ENCODE measurements at regions not wholly inside any gene's neighbourhood (a gene's known extent, or its start where the extent isn't known, plus 50 kb on each side); places are given as distances from the start of the nearest gene placed in this dataset.
"Not testable (repeated sequence)": the region's sequence is repeated elsewhere in the genome, so short reads cannot be mapped to it uniquely, and the experiment has no call there.

- H3K4me3 Mint-ChIP-seq: no peak overlapping the region
- H3K36me3 Mint-ChIP-seq (ENCODE audit: insufficient read depth): peaks cover 10% of the 10 kb centered on the region
- DNase-seq (no peak), ATAC-seq (no peak)
- H3K4me1 Mint-ChIP-seq (ENCODE audit: low read depth): peaks cover 35% of the 10 kb centered on the region
- H3K9me3 Mint-ChIP-seq: peaks cover 11% of the 10 kb centered on the region
- no peaks in the 10 kb centered on the region for H3K27me3 Mint-ChIP-seq (ENCODE audit: low read depth)
Measured at GRCh38 chr10:29710128-29710527, 75.4 kb upstream of the SVIL start.

- peaks cover 11% of the 10 kb centered on the region for H3K9me3 Mint-ChIP-seq
- H3K4me3 Mint-ChIP-seq: no peak overlapping the region
- peaks cover 34% of the 10 kb centered on the region for H3K4me1 Mint-ChIP-seq (ENCODE audit: low read depth)
- DNase-seq (no peak), ATAC-seq (no peak)
- no peaks in the 10 kb centered on the region for H3K27me3 Mint-ChIP-seq (ENCODE audit: low read depth)
- H3K36me3 Mint-ChIP-seq (ENCODE audit: insufficient read depth): peaks cover 10% of the 10 kb centered on the region
Measured at GRCh38 chr10:29709484-29710002, 74.8 kb upstream of the SVIL start.

GRCh38 chr10:29703271-29703670 is 68.5 kb upstream of the SVIL start:
- Mint-ChIP-seq H3K4me1 (ENCODE audit: low read depth) (peaks cover 47% of the 10 kb centered on the region), H3K27me3 (ENCODE audit: low read depth) (no peaks in the 10 kb centered on the region), H3K36me3 (ENCODE audit: insufficient read depth) (peaks cover 5% of the 10 kb centered on the region), H3K4me3 (no peak overlapping the region), H3K9me3 (peaks cover 11% of the 10 kb centered on the region)
- ATAC-seq: no peak
- DNase-seq: no peak

DNA sequence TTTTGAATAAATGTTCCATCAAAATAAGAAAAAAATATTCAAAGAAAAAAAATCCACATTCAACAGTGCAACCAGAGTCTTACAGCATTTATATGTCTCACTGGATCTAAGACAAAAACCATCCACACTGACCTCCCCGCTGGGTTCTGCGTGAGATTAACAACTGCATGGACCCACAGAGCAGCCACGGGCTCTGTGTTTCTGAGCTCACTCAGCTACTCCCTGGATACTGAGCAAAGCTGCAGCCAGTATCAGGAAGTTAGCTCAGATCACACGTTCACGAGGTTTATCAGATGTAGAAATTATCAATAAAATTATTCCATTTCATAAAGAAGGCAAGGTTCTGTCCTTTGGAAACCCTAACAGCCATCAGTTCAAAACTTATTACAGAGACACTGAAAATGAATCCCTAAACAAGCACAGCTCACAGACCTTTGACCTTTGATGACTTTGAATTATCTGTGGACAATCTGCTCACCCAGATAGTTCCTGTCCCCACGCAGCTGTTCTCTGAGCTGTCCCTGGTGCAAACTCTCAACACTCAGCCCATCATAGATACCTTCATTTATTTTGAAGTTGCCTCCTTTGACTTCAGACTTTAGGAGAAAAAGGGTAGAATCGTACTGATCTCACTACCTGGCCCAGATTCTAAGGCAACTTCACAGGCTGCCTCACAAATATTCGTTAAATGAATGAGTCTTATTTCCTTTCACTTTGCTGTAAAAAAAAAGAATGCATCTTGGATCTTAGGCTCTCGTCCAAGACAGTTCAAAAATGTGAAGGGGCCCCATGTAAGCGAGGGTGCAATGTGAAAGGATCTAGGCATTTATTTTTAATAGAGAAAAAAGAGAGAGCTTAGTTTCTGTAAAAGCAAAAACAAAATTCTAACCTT is 67.7 kb upstream of the SVIL start:
- H3K4me1 Mint-ChIP-seq (ENCODE audit: low read depth): peaks cover 47% of the 10 kb centered on the region

GRCh38 chr10:29701306-29701705 is 66.5 kb upstream of the SVIL start:
- DNase-seq (no peak), ATAC-seq (no peak)
- Mint-ChIP-seq H3K4me3 (no peak overlapping the region), H3K4me1 (ENCODE audit: low read depth) (peaks cover 38% of the 10 kb centered on the region), H3K27me3 (ENCODE audit: low read depth) (no peaks in the 10 kb centered on the region), H3K36me3 (ENCODE audit: insufficient read depth) (no peaks in the 10 kb centered on the region), H3K9me3 (peaks cover 5% of the 10 kb centered on the region)

More for the DNA sequence above, 67.7 kb upstream of the SVIL start:
- peak; percentile 48 to 51 for ATAC-seq
- H3K4me3 Mint-ChIP-seq: peak overlapping the region; percentile 69
- H3K27me3 Mint-ChIP-seq (ENCODE audit: low read depth): no peaks in the 10 kb centered on the region
- H3K36me3 Mint-ChIP-seq (ENCODE audit: insufficient read depth): peaks cover 5% of the 10 kb centered on the region
- H3K9me3 Mint-ChIP-seq: peaks cover 11% of the 10 kb centered on the region
- no peak for DNase-seq

- Mint-ChIP-seq H3K36me3 (ENCODE audit: insufficient read depth) (no peaks in the 10 kb centered on the region), H3K4me1 (ENCODE audit: low read depth) (peaks cover 34% of the 10 kb centered on the region), H3K27me3 (ENCODE audit: low read depth) (no peaks in the 10 kb centered on the region), H3K9me3 (no peaks in the 10 kb centered on the region), H3K4me3 (no peak overlapping the region)
- ATAC-seq (no peak), DNase-seq (no peak)
Measured at GRCh38 chr10:29699621-29700020, 64.8 kb upstream of the SVIL start.

DNA sequence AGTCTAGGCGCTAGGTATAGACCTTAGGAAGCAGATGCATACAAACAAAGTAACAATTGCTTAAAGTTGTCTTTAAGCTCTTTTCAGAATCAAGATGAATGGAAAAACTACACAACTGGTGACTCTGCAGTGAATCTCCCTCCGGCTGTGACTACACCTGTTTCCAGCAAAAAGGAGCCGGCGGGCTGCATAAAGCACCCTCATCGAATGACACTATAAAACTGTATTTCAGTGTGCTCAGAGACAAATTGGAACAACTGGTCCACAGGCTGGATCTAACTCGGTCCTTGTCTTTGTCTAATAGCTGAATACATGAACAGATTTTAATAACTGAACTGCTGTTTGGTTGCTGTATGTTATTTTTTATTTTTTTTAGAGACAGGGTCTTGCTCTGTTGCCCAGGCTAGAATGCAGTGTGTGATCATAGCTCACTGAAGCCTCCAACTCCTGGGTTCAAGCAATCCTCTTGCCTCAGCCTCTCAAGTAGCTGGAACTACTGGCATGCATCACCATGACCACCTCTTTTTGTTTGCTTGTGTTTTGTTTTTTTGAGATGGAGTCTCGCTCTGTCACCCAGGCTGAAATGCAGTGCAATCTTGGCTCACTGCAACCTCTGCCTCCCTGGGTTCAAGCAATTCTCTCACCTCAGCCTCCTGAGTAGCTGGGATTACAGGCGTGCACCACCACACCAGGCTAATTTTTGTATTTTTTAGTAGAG is 64.2 kb upstream of the SVIL start:
- no peak for ATAC-seq
- DNase-seq: no peak
- Mint-ChIP-seq H3K4me3 (no peak overlapping the region), H3K9me3 (no peaks in the 10 kb centered on the region), H3K4me1 (ENCODE audit: low read depth) (peaks cover 27% of the 10 kb centered on the region), H3K27me3 (ENCODE audit: low read depth) (no peaks in the 10 kb centered on the region), H3K36me3 (ENCODE audit: insufficient read depth) (no peaks in the 10 kb centered on the region)

DNA sequence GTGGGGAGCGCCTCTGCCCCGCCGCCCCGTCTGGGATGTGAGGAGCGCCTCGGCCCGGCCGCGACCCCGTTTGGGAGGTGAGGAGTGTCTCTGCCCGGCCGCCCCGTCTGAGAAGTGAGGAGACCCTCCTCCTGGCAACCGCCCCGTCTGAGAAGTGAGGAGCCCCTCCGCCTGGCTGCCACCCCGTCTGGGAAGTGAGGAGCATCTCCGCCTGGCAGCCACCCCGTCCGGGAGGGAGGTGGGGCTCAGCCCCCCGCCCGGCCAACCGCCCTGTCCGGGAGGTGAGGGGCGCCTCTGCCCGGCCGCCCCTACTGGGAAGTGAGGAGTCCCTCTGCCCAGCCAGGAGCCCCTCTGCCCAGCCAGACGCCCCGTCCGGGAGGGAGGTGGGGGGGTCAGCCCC is 61.8 kb upstream of the SVIL start:
- not testable (repeated sequence) for H3K9me3 Mint-ChIP-seq; H3K27me3 Mint-ChIP-seq (ENCODE audit: low read depth); H3K36me3 Mint-ChIP-seq (ENCODE audit: insufficient read depth); ATAC-seq; DNase-seq; H3K4me3 Mint-ChIP-seq
- H3K4me1 Mint-ChIP-seq (ENCODE audit: low read depth): peaks cover 18% of the 10 kb centered on the region

GRCh38 chr10:29694121-29694520 is 59.4 kb upstream of the SVIL start:
- ATAC-seq (no peak), DNase-seq (no peak)
- Mint-ChIP-seq H3K27me3 (ENCODE audit: low read depth) (no peaks in the 10 kb centered on the region), H3K9me3 (no peaks in the 10 kb centered on the region), H3K4me1 (ENCODE audit: low read depth) (peaks cover 15% of the 10 kb centered on the region), H3K4me3 (no peak overlapping the region), H3K36me3 (ENCODE audit: insufficient read depth) (peaks cover 3% of the 10 kb centered on the region)

GRCh38 chr10:29692121-29692539 is 57.4 kb upstream of the SVIL start:
- H3K27me3 Mint-ChIP-seq (ENCODE audit: low read depth): no peaks in the 10 kb centered on the region
- H3K36me3 Mint-ChIP-seq (ENCODE audit: insufficient read depth): peaks cover 3% of the 10 kb centered on the region
- no peak overlapping the region for H3K4me3 Mint-ChIP-seq
- H3K4me1 Mint-ChIP-seq (ENCODE audit: low read depth): peaks cover 33% of the 10 kb centered on the region
- no peaks in the 10 kb centered on the region for H3K9me3 Mint-ChIP-seq
- DNase-seq: no peak
- ATAC-seq: no peak

DNA sequence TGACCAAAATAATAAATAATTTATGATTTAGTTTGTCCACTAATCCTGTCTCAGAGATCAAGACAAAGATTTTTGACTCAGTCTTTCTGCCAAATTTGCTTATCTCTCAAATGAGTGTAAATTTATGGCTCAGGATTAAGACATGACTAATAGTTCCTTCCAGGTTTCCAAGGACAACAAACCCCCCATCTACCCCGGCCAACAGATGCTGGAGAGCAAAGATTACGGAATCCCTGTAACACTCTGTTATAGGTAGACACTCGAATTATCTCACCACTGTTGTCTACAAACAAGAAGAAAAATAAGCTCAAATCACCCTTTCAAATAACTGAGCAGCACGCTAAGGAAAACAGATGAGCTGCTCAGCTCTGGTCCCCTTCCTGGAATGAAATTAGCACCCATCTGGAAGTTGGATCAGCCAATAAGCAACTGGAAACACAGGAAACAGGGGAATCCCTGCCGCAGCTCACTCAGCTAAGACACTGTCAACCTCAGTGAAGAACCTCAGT is 56.8 kb upstream of the SVIL start:
- H3K27me3 Mint-ChIP-seq (ENCODE audit: low read depth): no peaks in the 10 kb centered on the region
- H3K9me3 Mint-ChIP-seq: no peaks in the 10 kb centered on the region
- ATAC-seq (no peak), DNase-seq (no peak)
- peaks cover 6% of the 10 kb centered on the region for H3K36me3 Mint-ChIP-seq (ENCODE audit: insufficient read depth)
- H3K4me1 Mint-ChIP-seq (ENCODE audit: low read depth): peaks cover 38% of the 10 kb centered on the region
- H3K4me3 Mint-ChIP-seq: no peak overlapping the region

- Mint-ChIP-seq H3K36me3 (ENCODE audit: insufficient read depth) (peaks cover 25% of the 10 kb centered on the region), H3K4me1 (ENCODE audit: low read depth) (peaks cover 54% of the 10 kb centered on the region), H3K4me3 (peak overlapping the region; percentile 49), H3K9me3 (no peaks in the 10 kb centered on the region), H3K27me3 (ENCODE audit: low read depth) (no peaks in the 10 kb centered on the region)
- no peak for DNase-seq
- peak; percentile 96 to 98 for ATAC-seq
Measured at GRCh38 chr10:29689001-29689400, 54.2 kb upstream of the SVIL start.

DNA sequence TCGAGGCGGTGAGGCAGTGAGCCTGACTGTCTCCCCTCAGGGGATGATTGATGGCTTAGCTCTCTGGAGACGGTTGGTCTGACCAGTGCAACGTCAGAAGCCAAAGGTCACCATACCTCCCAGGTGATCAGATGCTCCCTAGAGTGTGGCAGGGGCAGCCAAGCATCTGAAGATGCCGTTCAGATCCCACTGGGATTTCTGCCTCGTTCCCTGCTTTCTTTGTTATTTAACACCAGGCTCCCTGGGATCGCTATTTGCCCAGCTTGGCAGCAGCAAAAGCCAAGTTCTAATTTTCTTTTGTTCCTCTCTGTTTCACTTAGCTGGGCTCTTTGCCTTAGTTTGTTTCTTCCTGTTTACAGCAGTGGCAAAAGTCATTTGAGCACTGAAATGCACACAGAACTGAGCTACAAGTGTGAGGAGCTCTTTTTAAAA is 53.5 kb upstream of the SVIL start:
- DNase-seq (no peak), ATAC-seq (no peak)
- Mint-ChIP-seq H3K4me3 (no peak overlapping the region), H3K9me3 (no peaks in the 10 kb centered on the region), H3K27me3 (ENCODE audit: low read depth) (no peaks in the 10 kb centered on the region), H3K4me1 (ENCODE audit: low read depth) (peaks cover 61% of the 10 kb centered on the region), H3K36me3 (ENCODE audit: insufficient read depth) (peaks cover 29% of the 10 kb centered on the region)

GRCh38 chr10:29687421-29688164 is 52.8 kb upstream of the SVIL start:
- no peak for ATAC-seq
- H3K4me1 Mint-ChIP-seq (ENCODE audit: low read depth): peaks cover 66% of the 10 kb centered on the region
- H3K4me3 Mint-ChIP-seq: no peak overlapping the region
- H3K9me3 Mint-ChIP-seq: peaks cover 4% of the 10 kb centered on the region
- peaks cover 30% of the 10 kb centered on the region for H3K36me3 Mint-ChIP-seq (ENCODE audit: insufficient read depth)
- no peaks in the 10 kb centered on the region for H3K27me3 Mint-ChIP-seq (ENCODE audit: low read depth)
- DNase-seq: no peak

All from activated T-cell treated with anti-CD3 and anti-CD28 coated beads, Interleukin-2, amount 50 U/mL, for 4 hours (primary cell).